HepG2 (cell line): ENCODE measurements at regions not wholly inside any gene's neighbourhood (a gene's known extent, or its start where the extent isn't known, plus 50 kb on each side); places are given as distances from the start of the nearest gene placed in this dataset.
A peak's percentile ranks its signal among the peaks of the same experiment; 100 is the strongest.

Experiments
- ATAC-seq: fragments of 200-7000 bp; cut with Tn5 transposase; 3 replicates; pipeline ENCODE4 v1.9.1; 2020; ENCODE audit warnings: mild to moderate bottlenecking, moderate library complexity
- BruUV-seq: library from RNA; stranded (reverse); fragments of 400-500 nt; replicated peaks from 2 replicates; lab custom pipeline; 2021; lab: Mats Ljungman, UMichigan
- CTCF ChIA-PET: fragments of 300-600 bp; formaldehyde crosslinking; extraction: SDS; loops from one replicate; lab custom pipeline; 2021; ENCODE audit warnings: low total read pairs, inconsistent platforms, low intra/inter-chr PET ratio; lab: Yijun Ruan, JAX
- POLR2A ChIA-PET: fragments of 350-600 bp; sonication (Branson Sonifier 250); formaldehyde crosslinking; loops from one replicate; lab custom pipeline; 2020; ENCODE audit warnings: antibody characterized with exemption, inconsistent platforms; lab: Yijun Ruan, JAX
- DNase-seq: peaks from one replicate; pipeline ENCODE4 v3.0.0-alpha.2; 2015; ENCODE audit warnings: low spot score
- FAIRE-seq: peaks from 3 replicates; lab custom pipeline; 2011; peaks lifted over from hg19 to GRCh38; lab: Jason Lieb, UNC
- H2AFZ ChIP-seq: one replicate; pipeline ENCODE4 v1.6.1; 2011; ENCODE audit warnings: low read length, inconsistent platforms
- H3K27ac ChIP-seq: fragments of 300-600 bp; 3 replicates; pipeline ENCODE4 v1.8.0; 2011; ENCODE audit warnings: mixed run types, mild to moderate bottlenecking, mixed read lengths, low read length, inconsistent platforms; ENCODE audit not compliant: insufficient read depth; ENCODE audit errors: extremely low read length
- H3K27me3 ChIP-seq, 2 experiments: fragments of 200-600 bp in 1 of 2; 2 replicates in 1 of 2; 3 replicates in 1 of 2; pipeline versions ENCODE4 v1.6.0 to v1.8.0; 2011; ENCODE audit warnings: low read length in 2 of 2, mild to moderate bottlenecking in 2 of 2, moderate library complexity in 2 of 2, inconsistent platforms in 1 of 2; ENCODE audit not compliant: insufficient read depth in 2 of 2, control insufficient read depth in 1 of 2
- H3K36me3 ChIP-seq, 2 experiments: fragments of 200-600 bp in 1 of 2; replicated peaks in 1 of 2; 2 replicates in 1 of 2; 3 replicates in 1 of 2; pipeline versions ENCODE4 v1.5.1 to v1.8.0; 2011; ENCODE audit warnings: low read length in 2 of 2, inconsistent platforms in 1 of 2; ENCODE audit not compliant: insufficient read depth in 2 of 2, control insufficient read depth in 1 of 2
- H3K4me1 ChIP-seq: 2 replicates; pipeline ENCODE4 v1.5.1; 2012; ENCODE audit warnings: low read length, inconsistent platforms; ENCODE audit not compliant: insufficient read depth
- H3K4me2 ChIP-seq: 2 replicates; pipeline ENCODE4 v1.6.0; 2011; ENCODE audit warnings: low read depth, low read length, inconsistent platforms
- H3K4me3 ChIP-seq, 3 experiments: fragments of 200-600 bp in 1 of 3; sonication (generic), shearing (Covaris generic) in 1 of 3; replicated peaks in 1 of 3; 2 replicates each; pipeline ENCODE4 v1.5.1; 2011 to 2016; ENCODE audit warnings: low read length in 3 of 3, inconsistent platforms in 2 of 3, low read depth in 2 of 3, mild to moderate bottlenecking in 2 of 3, control low read depth in 1 of 3, mixed read lengths in 1 of 3; ENCODE audit not compliant: insufficient read depth in 1 of 3
- H3K79me2 ChIP-seq: one replicate; pipeline ENCODE4 v1.6.1; 2011; ENCODE audit warnings: low read length, inconsistent platforms; ENCODE audit not compliant: insufficient read depth
- H3K9ac ChIP-seq: 2 replicates; pipeline ENCODE4 v1.6.0; 2011; ENCODE audit warnings: mild to moderate bottlenecking, low read depth, low read length, inconsistent platforms; ENCODE audit not compliant: insufficient read depth
- H3K9me3 ChIP-seq: 2 replicates; pipeline ENCODE4 v1.5.1; 2012; ENCODE audit warnings: mild to moderate bottlenecking, low read length
- H4K20me1 ChIP-seq: 2 replicates; pipeline ENCODE4 v1.6.0; 2011; ENCODE audit warnings: inconsistent platforms, mild to moderate bottlenecking, low read length, moderate library complexity; ENCODE audit not compliant: insufficient read depth
- ATF7 ChIP-seq, 2 experiments: fragments of 450-650 bp in 1 of 2; sonication (generic) in 1 of 2; formaldehyde crosslinking in 1 of 2; IDR thresholded peaks; 2 replicates each; pipeline versions ENCODE4 v1.4.0 to v1.6.1; 2016 to 2020; ENCODE audit warnings: antibody characterized with exemption in 1 of 2, mild to moderate bottlenecking in 1 of 2, missing genetic modification reagents in 1 of 2
- CREB1 ChIP-seq, 2 experiments: fragments of 450-650 bp in 1 of 2; IDR thresholded peaks; 2 replicates each; pipeline ENCODE4 v1.6.1; 2016 to 2017; ENCODE audit warnings: control low read depth in 1 of 2, mild to moderate bottlenecking in 1 of 2, missing compliant biosample characterization in 1 of 2, missing genetic modification characterization in 1 of 2
- ERF ChIP-seq: IDR thresholded peaks from 2 replicates; pipeline ENCODE4 v1.6.1; 2018; ENCODE audit warnings: missing biosample characterization, missing genetic modification reagents
- FOXM1 ChIP-seq: sonication (generic); formaldehyde crosslinking; IDR thresholded peaks from 2 replicates; pipeline ENCODE4 v1.5.0; 2020; ENCODE audit warnings: missing genetic modification reagents
- GABPA ChIP-seq, 2 experiments: IDR thresholded peaks; 2 replicates each; pipeline ENCODE4 v1.6.1; 2011 to 2016; ENCODE audit warnings: low read depth in 2 of 2, low read length in 1 of 2, missing biosample characterization in 1 of 2, missing genetic modification characterization in 1 of 2
- MLXIP ChIP-seq: sonication (generic); formaldehyde crosslinking; IDR thresholded peaks from 2 replicates; pipeline ENCODE4 v1.9.0; 2021; ENCODE audit warnings: missing genetic modification reagents, borderline replicate concordance
- MYPOP ChIP-seq: sonication (generic); formaldehyde crosslinking; IDR thresholded peaks from 2 replicates; pipeline ENCODE4 v1.8.1; 2023; ENCODE audit warnings: mild to moderate bottlenecking, moderate library complexity, missing genetic modification reagents
- PHF21A ChIP-seq: sonication (generic); formaldehyde crosslinking; IDR thresholded peaks from 2 replicates; pipeline ENCODE4 v1.5.0; 2020; ENCODE audit warnings: mild to moderate bottlenecking, missing genetic modification reagents
- TFDP1 ChIP-seq: IDR thresholded peaks from 2 replicates; pipeline ENCODE4 v1.6.1; 2016; ENCODE audit warnings: missing compliant biosample characterization, missing genetic modification reagents, borderline replicate concordance
- ZNF530 ChIP-seq: sonication (generic); formaldehyde crosslinking; IDR thresholded peaks from 2 replicates; pipeline ENCODE4 v1.5.0; 2020; ENCODE audit warnings: low read depth, mild to moderate bottlenecking, missing genetic modification reagents
- ZNF780A ChIP-seq: sonication (generic); formaldehyde crosslinking; IDR thresholded peaks from 2 replicates; pipeline ENCODE4 v1.8.0; 2022; ENCODE audit warnings: mild to moderate bottlenecking, missing genetic modification reagents, moderate library complexity
- ZNF850 ChIP-seq: sonication (generic); formaldehyde crosslinking; conservative IDR thresholded peaks from 2 replicates; pipeline ENCODE4 v1.9.0; 2021; ENCODE audit warnings: mild to moderate bottlenecking, missing genetic modification reagents
- ZSCAN29 ChIP-seq: sonication (generic); formaldehyde crosslinking; conservative IDR thresholded peaks from 2 replicates; pipeline ENCODE4 v1.4.0; 2020; ENCODE audit warnings: mild to moderate bottlenecking, missing genetic modification reagents
- ZSCAN30 ChIP-seq: sonication (generic); formaldehyde crosslinking; IDR thresholded peaks from 2 replicates; pipeline ENCODE4 v1.5.0; 2020; ENCODE audit warnings: mild to moderate bottlenecking, missing genetic modification reagents
- WGBS: methylation state at CpG from one replicate; pipeline ENCODE4 v1.1.6; 2017; ENCODE audit warnings: low lambda C conversion rate; 5-methylcytosine and 5-hydroxymethylcytosine counted together
- in situ Hi-C: cut with HindIII; loops from 2 replicates; pipeline ENCODE4 v1.10.0; 2017; ENCODE audit warnings: low pct_unique_long_range_greater_than_20kb; ENCODE audit not compliant: extremely low pct_ligation_motif_present
- intact Hi-C: fragments of 100-400 bp; cut with micrococcal nuclease; formaldehyde crosslinking; loops from one replicate; pipeline ENCODE4 v1.10.0; 2022; ENCODE audit not compliant: unreplicated experiment

GRCh38 chr14:83041224-83041623, 1507.6 kb upstream of the SEL1L start:
- no TSS peak for BruUV-seq
- intact Hi-C loops: no loop called here
- TF ChIP-seq ERF: no peak
- TF ChIP-seq ZNF530: no peak
- no peak for TF ChIP-seq GABPA (IDR thresholded peaks at IDR 0.05; ENCODE audit: low read depth, low read length)
- TF ChIP-seq GABPA (CRISPR knock-in tag; IDR thresholded peaks at IDR 0.05; ENCODE audit: low read depth): no peak
- no peak for TF ChIP-seq ZNF780A (CRISPR knock-in tag)
- TF ChIP-seq MYPOP (CRISPR knock-in tag): no peak
- no peak for TF ChIP-seq TFDP1 (CRISPR knock-in tag)
- TF ChIP-seq, all 625 proteins: peak for 0
- ChIA-PET CTCF (no interaction called here), POLR2A (no interaction called here)
- Histone ChIP-seq H3K79me2 (no peaks in the 10 kb centered on the region), H4K20me1 (no peaks in the 10 kb centered on the region), H3K36me3 (no peaks in the 10 kb centered on the region), H3K4me1 (no peaks in the 10 kb centered on the region), H3K9ac (no peak overlapping the region), H3K27ac (no peak overlapping the region), H3K27me3 (no peaks in the 10 kb centered on the region), H3K4me3 (no peak overlapping the region), H3K9me3 (peaks cover 40% of the 10 kb centered on the region), H2AFZ (no peak overlapping the region), H3K4me2 (no peak overlapping the region)
- no peak for DNase-seq
- in situ Hi-C loops: no loop called here
- FAIRE-seq: no peak
- WGBS: 0% methylated on average over 2 of the region's 2 CpGs
- no peak for ATAC-seq

- Histone ChIP-seq H3K4me1 (no peaks in the 10 kb centered on the region), H3K27ac (no peak overlapping the region), H3K4me2 (no peak overlapping the region), H3K79me2 (no peaks in the 10 kb centered on the region), H4K20me1 (no peaks in the 10 kb centered on the region), H3K9me3 (peaks cover 34% of the 10 kb centered on the region), H3K4me3 (no peak overlapping the region), H3K9ac (no peak overlapping the region), H3K27me3 (no peaks in the 10 kb centered on the region), H2AFZ (no peak overlapping the region), H3K36me3 (no peaks in the 10 kb centered on the region)
- ChIA-PET POLR2A (no interaction called here), CTCF (no interaction called here)
- ATAC-seq (no peak), DNase-seq (no peak), FAIRE-seq (no peak)
- in situ Hi-C loops: no loop called here
- 2% methylated on average over 2 of the region's 2 CpGs for WGBS
- intact Hi-C loops: no loop called here
- BruUV-seq: no TSS peak
- TF ChIP-seq ZSCAN30 (CRISPR knock-in tag): no peak
- no peak for TF ChIP-seq ZSCAN29 (CRISPR knock-in tag)
- TF ChIP-seq PHF21A (CRISPR knock-in tag): no peak
- TF ChIP-seq CREB1 (IDR thresholded peaks at IDR 0.05): peak; percentile 71
- TF ChIP-seq CREB1 (CRISPR knock-in tag; IDR thresholded peaks at IDR 0.05): no peak
- TF ChIP-seq ATF7 (IDR thresholded peaks at IDR 0.05): peak; percentile 92
- no peak for TF ChIP-seq ATF7 (CRISPR knock-in tag; IDR thresholded peaks at IDR 0.05)
- TF ChIP-seq MLXIP (CRISPR knock-in tag): no peak
- no peak for TF ChIP-seq ZNF850
- TF ChIP-seq FOXM1 (CRISPR knock-in tag): no peak
Observed at GRCh38 chr14:83042858-83043257, 1509.2 kb upstream of the SEL1L start.
